Omental fat pad (tissue), 3 donors: ENCODE measurements at regions not wholly inside any gene's neighbourhood (a gene's known extent, or its start where the extent isn't known, plus 50 kb on each side); places are given as distances from the start of the nearest gene placed in this dataset.

Source experiments
- ATAC-seq: fragments of 150-250 bp; one replicate; pipeline ENCODE4 v1.9.1; 2016; ENCODE audit warnings: mild to moderate bottlenecking, moderate library complexity; ENCODE audit not compliant: low FRiP score
- DNase-seq: peaks from one replicate; pipeline ENCODE4 v3.0.0-alpha.2; 2019; ENCODE audit warnings: low spot score
- TF ChIP-seq, protein P1 (sequence below), 3 donors: fragments of 450-650 bp; IDR thresholded peaks; one replicate each; pipeline ENCODE4 v1.5.1; 2016 to 2017; ENCODE audit warnings: antibody characterized with exemption in 3 of 3, mild to moderate bottlenecking in 3 of 3, moderate library complexity in 2 of 3

DNA sequence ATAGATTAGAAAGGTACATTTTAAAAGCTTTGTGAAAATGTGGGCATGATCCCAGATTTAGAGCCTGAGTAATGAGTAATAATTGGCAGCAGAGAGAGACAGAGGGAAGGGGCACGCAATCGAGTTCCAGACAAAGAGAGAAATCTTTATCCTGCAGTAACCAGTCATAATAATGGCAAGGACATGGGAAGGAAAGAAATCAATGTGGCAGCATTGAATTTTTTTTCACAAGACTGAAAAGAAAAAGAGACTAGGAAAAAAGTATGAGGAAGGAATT is 790.8 kb upstream of the SOX9 start:
- TF ChIP-seq, protein P1, sequence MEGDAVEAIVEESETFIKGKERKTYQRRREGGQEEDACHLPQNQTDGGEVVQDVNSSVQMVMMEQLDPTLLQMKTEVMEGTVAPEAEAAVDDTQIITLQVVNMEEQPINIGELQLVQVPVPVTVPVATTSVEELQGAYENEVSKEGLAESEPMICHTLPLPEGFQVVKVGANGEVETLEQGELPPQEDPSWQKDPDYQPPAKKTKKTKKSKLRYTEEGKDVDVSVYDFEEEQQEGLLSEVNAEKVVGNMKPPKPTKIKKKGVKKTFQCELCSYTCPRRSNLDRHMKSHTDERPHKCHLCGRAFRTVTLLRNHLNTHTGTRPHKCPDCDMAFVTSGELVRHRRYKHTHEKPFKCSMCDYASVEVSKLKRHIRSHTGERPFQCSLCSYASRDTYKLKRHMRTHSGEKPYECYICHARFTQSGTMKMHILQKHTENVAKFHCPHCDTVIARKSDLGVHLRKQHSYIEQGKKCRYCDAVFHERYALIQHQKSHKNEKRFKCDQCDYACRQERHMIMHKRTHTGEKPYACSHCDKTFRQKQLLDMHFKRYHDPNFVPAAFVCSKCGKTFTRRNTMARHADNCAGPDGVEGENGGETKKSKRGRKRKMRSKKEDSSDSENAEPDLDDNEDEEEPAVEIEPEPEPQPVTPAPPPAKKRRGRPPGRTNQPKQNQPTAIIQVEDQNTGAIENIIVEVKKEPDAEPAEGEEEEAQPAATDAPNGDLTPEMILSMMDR (IDR thresholded peaks at IDR 0.05), result no peak
- DNase-seq (no peak), ATAC-seq (no peak)

DNA sequence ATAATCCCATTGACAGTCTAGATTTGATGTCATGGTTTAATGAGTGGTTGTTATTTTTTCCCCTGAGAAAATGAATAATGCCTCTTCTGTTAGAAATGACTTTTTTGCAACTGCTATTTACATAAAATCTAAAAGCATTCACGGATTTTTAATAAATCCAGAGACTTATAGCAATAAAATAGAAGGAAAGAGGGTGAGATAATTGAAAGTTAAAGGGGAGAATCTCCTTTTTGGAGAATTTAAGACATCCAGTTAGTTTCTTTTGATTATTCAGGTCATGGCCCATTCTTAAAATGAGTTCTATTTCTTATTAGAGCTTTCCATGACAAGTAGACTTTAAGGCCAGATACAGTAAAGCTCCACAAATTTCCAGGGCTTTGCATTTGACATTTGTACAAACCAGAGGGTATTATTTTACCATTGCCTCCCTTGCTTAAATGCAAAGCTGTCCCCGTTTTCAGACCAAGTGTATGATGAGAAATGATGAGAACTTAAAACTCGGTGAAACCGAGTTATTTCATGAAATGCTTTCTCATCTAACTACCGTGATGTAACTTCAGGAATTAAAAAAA is 789.0 kb upstream of the SOX9 start:
- DNase-seq, result no peak
- no peak for ATAC-seq
- TF ChIP-seq, protein P1 (IDR thresholded peaks at IDR 0.05), result no peak

DNA sequence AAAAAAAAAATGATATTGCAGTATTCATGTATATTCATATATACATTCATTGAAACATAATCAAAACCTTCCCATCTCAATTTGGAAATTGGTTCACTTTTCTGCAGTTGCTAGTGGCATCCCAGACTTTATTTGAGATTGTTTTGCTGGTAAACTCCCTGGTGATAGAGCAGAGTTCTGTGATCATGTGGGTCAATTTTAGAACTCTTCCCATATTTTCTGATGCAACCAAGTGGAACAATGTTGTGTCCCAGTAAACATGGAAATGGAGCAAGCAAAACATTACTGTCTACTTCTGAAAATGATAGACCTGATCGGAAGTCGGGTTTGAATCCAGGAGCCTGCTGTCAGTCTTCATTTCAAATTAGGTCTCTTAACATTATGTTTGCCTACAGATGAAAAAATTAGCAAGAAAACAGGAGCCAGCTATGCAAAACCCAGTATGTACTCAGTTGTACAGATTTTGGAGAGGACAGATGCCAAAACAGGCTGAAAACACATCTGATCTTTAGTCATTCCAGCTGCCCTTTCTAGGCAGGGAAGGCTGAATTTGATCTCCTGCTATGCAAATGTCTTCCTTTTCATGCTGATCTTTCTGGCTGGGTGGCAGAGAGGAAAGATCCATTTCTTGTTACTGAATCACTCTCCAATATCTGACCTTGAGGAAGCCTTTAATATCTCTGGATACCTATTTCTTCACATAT is 786.6 kb upstream of the SOX9 start:
- TF ChIP-seq, protein P1 (IDR thresholded peaks at IDR 0.05), result no peak
- ATAC-seq (no peak), DNase-seq (no peak)

DNA sequence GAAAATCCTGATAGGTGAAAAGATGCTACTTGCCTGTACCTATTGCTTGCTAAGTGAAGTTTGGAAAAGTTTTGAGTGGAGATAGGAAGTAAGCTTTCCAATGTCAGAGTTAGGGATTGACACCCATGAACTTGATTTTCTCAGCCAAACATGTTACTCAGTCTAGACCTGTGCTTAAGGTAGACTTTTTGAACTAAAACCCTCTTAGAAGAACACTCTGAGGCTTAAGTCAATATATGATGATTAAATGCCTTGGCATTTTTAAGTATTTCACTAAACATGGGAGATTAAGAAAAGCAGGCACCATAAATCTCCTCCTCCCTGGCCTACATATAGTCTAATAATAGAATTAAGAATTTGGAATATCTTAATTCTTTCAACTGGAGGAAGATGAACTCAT is 785.6 kb upstream of the SOX9 start:
- TF ChIP-seq, protein P1 (IDR thresholded peaks at IDR 0.05), result no peak
- DNase-seq, result no peak
- ATAC-seq, result no peak

DNA sequence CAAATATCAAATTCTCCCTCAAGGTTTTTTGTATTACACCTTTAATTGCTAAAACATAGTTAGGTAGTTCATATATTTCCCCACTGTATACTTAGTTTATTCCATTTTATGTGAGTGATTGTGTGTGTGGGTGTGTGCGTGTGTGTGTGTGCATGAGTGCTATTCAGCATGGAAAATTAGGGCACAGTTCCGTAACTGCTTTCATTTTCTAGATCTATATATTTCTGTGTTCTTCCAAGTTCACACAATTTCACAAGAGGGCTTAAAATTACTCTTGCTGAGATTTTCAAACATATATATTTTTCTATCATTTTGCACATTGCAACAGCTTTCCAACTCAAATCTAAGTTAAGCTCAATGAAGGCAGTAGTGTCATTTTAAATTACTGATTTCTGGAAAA is 782.9 kb upstream of the SOX9 start:
- ATAC-seq, result no peak
- TF ChIP-seq, protein P1 (IDR thresholded peaks at IDR 0.05), result no peak
- no peak for DNase-seq

DNA sequence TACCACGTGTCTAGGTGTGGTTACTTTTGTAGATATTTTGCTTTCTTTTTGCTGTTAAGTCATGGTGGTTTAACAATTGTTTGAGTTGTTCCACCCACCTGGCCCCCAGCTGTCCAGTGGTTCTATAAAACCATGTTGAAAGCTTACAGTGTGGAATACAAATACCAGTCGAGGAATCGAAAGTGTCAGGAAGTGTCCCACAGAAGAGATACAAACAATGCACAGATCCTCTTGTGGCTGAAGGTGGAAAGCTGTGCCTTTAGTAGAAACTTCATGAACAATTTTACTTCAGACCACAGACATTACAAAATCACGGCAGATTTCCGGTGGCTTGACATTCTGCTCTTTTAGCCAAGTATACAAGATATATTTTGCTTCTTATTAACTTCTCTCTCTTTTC is 782.4 kb upstream of the SOX9 start:
- TF ChIP-seq, protein P1 (IDR thresholded peaks at IDR 0.05), result no peak
- no peak for ATAC-seq
- no peak for DNase-seq

DNA sequence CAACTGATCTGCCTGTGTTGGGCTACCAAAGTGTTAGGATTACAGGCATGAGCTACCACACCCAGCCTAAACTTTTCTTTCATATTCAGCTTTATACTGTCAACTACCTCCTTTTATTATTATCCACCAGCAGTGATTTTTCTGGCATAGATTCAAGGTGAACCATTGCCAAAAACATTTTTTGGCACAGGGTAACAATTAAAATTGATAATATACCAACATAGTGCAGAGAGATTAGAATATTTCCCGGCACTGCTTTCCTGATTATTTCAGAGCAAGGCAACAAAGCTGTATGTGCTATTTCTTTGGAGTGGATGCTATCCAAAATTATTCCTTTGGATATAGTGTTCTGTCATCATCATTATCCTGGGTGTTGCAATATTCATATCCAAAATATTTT is 781.6 kb upstream of the SOX9 start:
- TF ChIP-seq, protein P1 (IDR thresholded peaks at IDR 0.05), result no peak
- DNase-seq, result no peak
- no peak for ATAC-seq
